ENCODE measurements at regions not wholly inside any gene's neighbourhood (a gene's known extent, or its start where the extent isn't known, plus 50 kb on each side); places are given as distances from the start of the nearest gene placed in this dataset.

DNA sequence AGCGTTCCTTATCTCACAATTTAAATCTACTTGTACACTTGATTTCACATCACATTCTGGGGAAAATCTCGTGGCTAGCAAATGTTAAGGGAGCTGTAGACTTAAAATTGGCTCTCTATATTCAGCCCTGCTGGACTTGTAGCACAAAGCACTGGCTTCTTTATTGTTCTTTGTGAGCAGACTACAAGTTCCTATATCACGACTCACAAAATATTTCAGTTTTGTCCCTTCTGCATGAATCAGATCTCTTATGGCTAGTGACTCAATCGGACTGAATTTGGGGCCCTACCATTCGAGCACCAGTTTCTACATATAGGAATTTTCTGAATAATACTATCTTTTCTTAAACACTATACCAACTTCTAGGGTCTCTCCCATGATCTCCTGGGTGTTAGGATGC is 390.1 kb downstream of the ADAM29 start:
- DNase-seq (ENCODE audit: low spot score in 2 of 2), result no peak
- Histone ChIP-seq H3K9me3 (no peaks in the 10 kb centered on the region), H3K27me3 (no peaks in the 10 kb centered on the region), H3K4me1 (no peaks in the 10 kb centered on the region), H3K4me3 (no peak overlapping the region), H3K36me3 (no peaks in the 10 kb centered on the region), H3K27ac (no peak overlapping the region)
- 58% methylated on average over 5 of the region's 5 CpGs for WGBS, 2 donors
- TF ChIP-seq POLR2A (IDR thresholded peaks at IDR 0.05) (no peak), EP300 (IDR thresholded peaks at IDR 0.05) (no peak)
- TF ChIP-seq, protein P1, sequence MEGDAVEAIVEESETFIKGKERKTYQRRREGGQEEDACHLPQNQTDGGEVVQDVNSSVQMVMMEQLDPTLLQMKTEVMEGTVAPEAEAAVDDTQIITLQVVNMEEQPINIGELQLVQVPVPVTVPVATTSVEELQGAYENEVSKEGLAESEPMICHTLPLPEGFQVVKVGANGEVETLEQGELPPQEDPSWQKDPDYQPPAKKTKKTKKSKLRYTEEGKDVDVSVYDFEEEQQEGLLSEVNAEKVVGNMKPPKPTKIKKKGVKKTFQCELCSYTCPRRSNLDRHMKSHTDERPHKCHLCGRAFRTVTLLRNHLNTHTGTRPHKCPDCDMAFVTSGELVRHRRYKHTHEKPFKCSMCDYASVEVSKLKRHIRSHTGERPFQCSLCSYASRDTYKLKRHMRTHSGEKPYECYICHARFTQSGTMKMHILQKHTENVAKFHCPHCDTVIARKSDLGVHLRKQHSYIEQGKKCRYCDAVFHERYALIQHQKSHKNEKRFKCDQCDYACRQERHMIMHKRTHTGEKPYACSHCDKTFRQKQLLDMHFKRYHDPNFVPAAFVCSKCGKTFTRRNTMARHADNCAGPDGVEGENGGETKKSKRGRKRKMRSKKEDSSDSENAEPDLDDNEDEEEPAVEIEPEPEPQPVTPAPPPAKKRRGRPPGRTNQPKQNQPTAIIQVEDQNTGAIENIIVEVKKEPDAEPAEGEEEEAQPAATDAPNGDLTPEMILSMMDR (IDR thresholded peaks at IDR 0.05), result no peak

DNA sequence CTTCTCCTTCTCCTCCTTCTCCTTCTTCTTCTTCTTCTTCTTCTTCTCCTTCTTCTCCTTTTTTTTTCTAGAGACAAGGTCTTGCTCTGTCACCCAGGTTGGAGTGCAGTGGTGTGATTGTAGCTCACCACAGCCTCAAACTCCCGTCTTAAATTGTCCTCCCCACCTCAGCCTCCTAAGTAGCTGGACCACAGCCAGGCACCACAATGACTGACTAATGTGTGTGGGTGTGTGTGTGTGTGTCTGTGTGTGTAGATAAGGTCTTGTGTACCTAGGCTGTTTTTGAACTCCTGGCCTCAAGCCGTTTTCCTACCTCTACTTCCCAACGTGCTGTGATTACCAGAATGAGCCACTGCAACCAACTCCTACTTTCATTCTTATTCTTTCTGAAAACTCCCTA is 390.9 kb downstream of the ADAM29 start:
- Histone ChIP-seq H3K4me1 (no peaks in the 10 kb centered on the region), H3K27ac (no peak overlapping the region), H3K27me3 (no peaks in the 10 kb centered on the region), H3K4me3 (no peak overlapping the region), H3K9me3 (no peaks in the 10 kb centered on the region), H3K36me3 (no peaks in the 10 kb centered on the region)
- TF ChIP-seq EP300 (IDR thresholded peaks at IDR 0.05) (no peak), POLR2A (IDR thresholded peaks at IDR 0.05) (no peak)
- TF ChIP-seq, protein P1 (IDR thresholded peaks at IDR 0.05), result no peak
- no peak for DNase-seq (ENCODE audit: low spot score in 2 of 2)
- WGBS, 2 donors, result 76 to 89% methylated on average over 3 of the region's 3 CpGs

DNA sequence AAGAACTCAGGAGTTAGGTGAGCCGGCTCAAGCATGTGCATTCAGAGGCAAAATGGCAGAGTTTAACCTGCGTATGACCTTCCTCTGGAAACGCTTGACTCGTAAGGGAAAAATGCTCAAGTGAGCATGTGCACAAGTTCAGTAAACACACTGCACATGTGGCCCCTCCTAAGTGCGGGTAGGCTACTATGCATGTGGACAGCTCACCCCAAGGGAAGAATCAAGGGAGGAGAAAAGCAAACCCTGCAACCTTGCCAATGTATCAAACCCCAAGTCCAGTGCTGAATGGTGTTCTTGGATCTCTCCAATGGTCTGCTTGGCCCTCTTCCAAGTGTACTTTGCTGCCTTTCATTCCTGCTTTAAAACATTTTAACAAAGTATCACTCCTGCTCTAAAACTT is 407.1 kb downstream of the ADAM29 start:
- H3K4me3 ChIP-seq, result no peak overlapping the region
- peak in 1 of 2 donors; percentile 5 for DNase-seq (ENCODE audit: low spot score in 2 of 2)
- no peak overlapping the region for H3K27ac ChIP-seq
- H3K27me3 ChIP-seq, result no peaks in the 10 kb centered on the region
- no peaks in the 10 kb centered on the region for H3K4me1 ChIP-seq
- no peaks in the 10 kb centered on the region for H3K9me3 ChIP-seq
- TF ChIP-seq EP300 (IDR thresholded peaks at IDR 0.05), result no peak
- TF ChIP-seq POLR2A (IDR thresholded peaks at IDR 0.05), result no peak
- TF ChIP-seq, protein P1 (IDR thresholded peaks at IDR 0.05), result no peak
- no peaks in the 10 kb centered on the region for H3K36me3 ChIP-seq
- WGBS, 2 donors, result 70 to 75% methylated on average over 5 of the region's 5 CpGs

DNA sequence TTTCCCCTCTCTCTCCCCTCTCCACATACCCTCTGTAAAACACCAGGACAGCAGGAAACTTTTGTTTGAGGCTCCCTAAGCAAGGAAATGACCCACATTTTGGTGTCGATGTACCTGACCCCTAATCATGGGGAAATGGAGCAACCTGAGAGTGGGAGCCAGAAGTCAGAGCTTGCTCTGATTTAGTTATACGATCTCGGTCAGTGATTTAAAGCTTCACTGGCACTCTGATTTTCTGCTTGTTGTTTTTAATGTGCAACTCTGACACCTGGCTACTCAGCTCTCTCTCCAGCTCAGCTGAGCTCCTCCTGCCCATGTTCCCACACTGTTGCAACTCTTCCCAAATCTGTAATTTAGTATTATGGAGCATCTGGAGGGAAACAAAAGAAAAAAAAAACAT is 408.6 kb downstream of the ADAM29 start:
- DNase-seq (ENCODE audit: low spot score in 2 of 2), result no peak
- Histone ChIP-seq H3K9me3 (no peaks in the 10 kb centered on the region), H3K27me3 (no peaks in the 10 kb centered on the region), H3K27ac (no peak overlapping the region), H3K36me3 (no peaks in the 10 kb centered on the region), H3K4me3 (no peak overlapping the region), H3K4me1 (no peaks in the 10 kb centered on the region)
- TF ChIP-seq EP300 (IDR thresholded peaks at IDR 0.05), result no peak
- TF ChIP-seq, protein P1 (IDR thresholded peaks at IDR 0.05), result no peak
- TF ChIP-seq POLR2A (IDR thresholded peaks at IDR 0.05), result no peak
- 54 to 56% methylated on average over 3 of the region's 3 CpGs for WGBS, 2 donors

DNA sequence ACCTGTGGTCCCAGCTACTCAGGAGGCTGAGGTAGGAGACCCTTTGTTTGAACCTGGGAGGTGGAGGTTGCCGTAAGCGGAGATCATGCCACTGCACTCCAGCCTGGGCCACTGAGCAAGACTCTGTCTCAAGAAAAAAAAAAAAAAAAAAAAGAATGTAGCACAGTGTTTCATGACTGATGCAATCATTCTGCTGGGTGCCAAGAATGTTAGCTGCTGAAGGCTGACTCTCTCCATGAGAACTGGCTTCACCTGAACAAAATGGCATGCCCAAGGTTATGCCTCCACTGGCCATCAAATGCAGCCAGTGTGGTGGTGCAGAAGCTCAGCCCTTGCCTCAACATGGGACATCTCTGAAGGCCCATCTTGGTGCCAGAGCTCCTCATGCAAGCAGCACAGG is 412.1 kb downstream of the ADAM29 start:
- H3K27me3 ChIP-seq, result no peaks in the 10 kb centered on the region
- TF ChIP-seq EP300 (IDR thresholded peaks at IDR 0.05) (no peak), POLR2A (IDR thresholded peaks at IDR 0.05) (no peak)
- TF ChIP-seq, protein P1 (IDR thresholded peaks at IDR 0.05), result no peak
- no peaks in the 10 kb centered on the region for H3K9me3 ChIP-seq
- DNase-seq (ENCODE audit: low spot score in 2 of 2), result no peak
- no peaks in the 10 kb centered on the region for H3K36me3 ChIP-seq
- H3K4me3 ChIP-seq, result no peak overlapping the region
- H3K27ac ChIP-seq, result no peak overlapping the region
- WGBS, 2 donors, result 86 to 100% methylated on average over 2 of the region's 2 CpGs
- no peaks in the 10 kb centered on the region for H3K4me1 ChIP-seq

Measured in tibial nerve (tissue), 4 donors.